Spleen (tissue), 7 donors: ENCODE measurements at regions not wholly inside any gene's neighbourhood (a gene's known extent, or its start where the extent isn't known, plus 50 kb on each side); places are given as distances from the start of the nearest gene placed in this dataset.

Experiments
- CTCF ChIP-seq, 11 experiments: fragments of 200-600 bp in 7 of 11; fragments of 450-650 bp in 4 of 11; sonication (generic) in 4 of 11; IDR thresholded peaks in 8 of 11; conservative IDR thresholded peaks in 3 of 11; 1 replicate in 7 of 11; 2 replicates in 4 of 11; pipeline versions ENCODE4 v1.4.0 to v1.8.0; 2016 to 2021; ENCODE audit warnings: antibody characterized with exemption in 11 of 11, inconsistent platforms in 4 of 11, mild to moderate bottlenecking in 1 of 11
- POLR2A ChIP-seq, 3 donors: fragments of 450-650 bp; IDR thresholded peaks; one replicate each; pipeline ENCODE4 v1.5.1; 2017; ENCODE audit warnings: antibody characterized with exemption in 3 of 3, mild to moderate bottlenecking in 1 of 3
- POLR2AphosphoS5 ChIP-seq, 3 donors: sonication (generic); formaldehyde crosslinking; IDR thresholded peaks; one replicate each; pipeline ENCODE4 v1.5.1; 2017; ENCODE audit warnings: antibody characterized with exemption in 3 of 3
- donor health status: DM: no; HTN: no; CAD: no; lungs with moderate emphysema.
- donor health status: DM: no; HTN: no; CAD: no.
- donor health status: DM: no; HTN: no; CAD: no.

GRCh38 chr6:84847390-84848160 is 83.2 kb upstream of the TBX18 start:
- TF ChIP-seq POLR2A (IDR thresholded peaks at IDR 0.05) (no peak), CTCF (IDR thresholded peaks at IDR 0.05 in 8 of 11, conservative IDR thresholded peaks at IDR 0.05 in 3 of 11) (no peak), POLR2AphosphoS5 (IDR thresholded peaks at IDR 0.05) (no peak)
